ENCODE measurements at regions not wholly inside any gene's neighbourhood (a gene's known extent, or its start where the extent isn't known, plus 50 kb on each side); places are given as distances from the start of the nearest gene placed in this dataset.
"Not testable (repeated sequence)": the region's sequence is repeated elsewhere in the genome, so short reads cannot be mapped to it uniquely, and the experiment has no call there.

- no peaks in the 10 kb centered on the region for H4K20me1 ChIP-seq (ENCODE audit: insufficient read depth, low read length, poor library complexity, severe bottlenecking)
- no peak overlapping the region for H3K4me3 ChIP-seq (ENCODE audit: low read length, poor library complexity, severe bottlenecking)
- H3F3A ChIP-seq (ENCODE audit: low read depth) = no peaks in the 10 kb centered on the region
- no peaks in the 10 kb centered on the region for H3K79me2 ChIP-seq (ENCODE audit: insufficient read depth, low read length)
- H3K4me2 ChIP-seq (ENCODE audit: low read depth, low read length, poor library complexity, severe bottlenecking) = no peak overlapping the region
- no peaks in the 10 kb centered on the region for H3K9me3 ChIP-seq (ENCODE audit: insufficient read depth, low read depth, low read length)
- H3K4me1 ChIP-seq (ENCODE audit: insufficient read depth, low read length, poor library complexity, severe bottlenecking) = peaks cover 11% of the 10 kb centered on the region
- H3K9ac ChIP-seq (ENCODE audit: low read depth, low read length, poor library complexity, severe bottlenecking) = no peak overlapping the region
- no peaks in the 10 kb centered on the region for H3K36me3 ChIP-seq (ENCODE audit: insufficient read depth, low read length)
- no peak for TF ChIP-seq CTCF (conservative IDR thresholded peaks at IDR 0.05; ENCODE audit: low read length)
- TF ChIP-seq EZH2phosphoT487 (IDR thresholded peaks at IDR 0.05; ENCODE audit: borderline replicate concordance) = no peak
- H3K27me3 ChIP-seq (ENCODE audit: insufficient read depth, low read length, poor library complexity, severe bottlenecking) = no peaks in the 10 kb centered on the region
- no peak overlapping the region for H2AFZ ChIP-seq (ENCODE audit: low read length)
- no peaks in the 10 kb centered on the region for H3K9me2 ChIP-seq (replicated peaks; ENCODE audit: low read depth, low read length)
These were observed 117.4 kb downstream of the CRYAA start for GRCh38 chr21:43286196-43286595.

DNA sequence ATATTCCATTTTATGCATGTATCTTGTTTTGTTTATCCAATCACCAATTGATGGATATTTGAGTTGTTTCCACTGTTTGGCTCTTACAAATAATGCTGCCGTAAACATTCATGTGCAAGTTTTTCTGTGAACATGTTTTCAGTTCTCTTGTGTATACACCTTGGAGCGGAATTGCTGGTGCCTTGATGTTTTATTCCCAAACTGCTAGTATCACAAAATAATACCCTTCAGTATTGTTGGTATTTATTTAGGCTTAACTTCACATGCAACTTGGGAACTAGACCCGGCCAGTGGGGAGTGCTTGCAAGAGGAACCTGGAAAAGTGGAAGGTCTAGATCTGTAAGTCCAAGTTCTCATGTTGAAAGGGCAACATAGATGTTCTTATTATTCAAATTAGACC, 115.9 kb downstream of the CRYAA start:
- no peaks in the 10 kb centered on the region for H3K9me3 ChIP-seq (ENCODE audit: insufficient read depth, low read depth, low read length)
- no peak overlapping the region for H2AFZ ChIP-seq (ENCODE audit: low read length)
- no peaks in the 10 kb centered on the region for H3K9me2 ChIP-seq (replicated peaks; ENCODE audit: low read depth, low read length)
- no peaks in the 10 kb centered on the region for H3F3A ChIP-seq (ENCODE audit: low read depth)
- H3K79me2 ChIP-seq (ENCODE audit: insufficient read depth, low read length) = no peaks in the 10 kb centered on the region
- peaks cover 11% of the 10 kb centered on the region for H3K4me1 ChIP-seq (ENCODE audit: insufficient read depth, low read length, poor library complexity, severe bottlenecking)
- no peaks in the 10 kb centered on the region for H4K20me1 ChIP-seq (ENCODE audit: insufficient read depth, low read length, poor library complexity, severe bottlenecking)
- H3K36me3 ChIP-seq (ENCODE audit: insufficient read depth, low read length) = no peaks in the 10 kb centered on the region
- TF ChIP-seq EZH2phosphoT487 (IDR thresholded peaks at IDR 0.05; ENCODE audit: borderline replicate concordance) (no peak), CTCF (conservative IDR thresholded peaks at IDR 0.05; ENCODE audit: low read length) (no peak)
- no peak overlapping the region for H3K9ac ChIP-seq (ENCODE audit: low read depth, low read length, poor library complexity, severe bottlenecking)
- no peaks in the 10 kb centered on the region for H3K27me3 ChIP-seq (ENCODE audit: insufficient read depth, low read length, poor library complexity, severe bottlenecking)
- no peak overlapping the region for H3K4me3 ChIP-seq (ENCODE audit: low read length, poor library complexity, severe bottlenecking)
- no peak overlapping the region for H3K4me2 ChIP-seq (ENCODE audit: low read depth, low read length, poor library complexity, severe bottlenecking)

DNA sequence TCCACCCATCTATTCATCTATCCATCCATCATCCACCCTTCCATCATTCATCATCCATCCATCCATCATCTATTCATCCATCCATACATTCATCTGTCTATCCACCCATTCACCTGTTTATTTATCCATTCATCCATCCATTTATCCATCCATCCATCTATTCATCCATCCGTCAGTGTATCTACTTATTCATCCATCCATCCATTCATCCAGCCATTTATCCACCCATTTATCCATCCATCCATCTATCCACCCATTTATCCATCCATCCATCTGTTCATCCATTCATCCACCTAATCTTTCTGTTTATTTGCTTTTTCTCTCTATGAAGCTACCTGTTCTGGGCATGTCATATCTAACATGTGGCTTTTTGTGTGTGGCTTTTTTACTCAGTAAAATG, 115.4 kb downstream of the CRYAA start:
- no peaks in the 10 kb centered on the region for H3F3A ChIP-seq (ENCODE audit: low read depth)
- H3K9me3 ChIP-seq (ENCODE audit: insufficient read depth, low read depth, low read length) = no peaks in the 10 kb centered on the region
- no peaks in the 10 kb centered on the region for H3K9me2 ChIP-seq (replicated peaks; ENCODE audit: low read depth, low read length)
- no peak overlapping the region for H2AFZ ChIP-seq (ENCODE audit: low read length)
- H3K36me3 ChIP-seq (ENCODE audit: insufficient read depth, low read length) = no peaks in the 10 kb centered on the region
- TF ChIP-seq EZH2phosphoT487 (IDR thresholded peaks at IDR 0.05; ENCODE audit: borderline replicate concordance) (no peak), CTCF (conservative IDR thresholded peaks at IDR 0.05; ENCODE audit: low read length) (no peak)
- no peak overlapping the region for H3K9ac ChIP-seq (ENCODE audit: low read depth, low read length, poor library complexity, severe bottlenecking)
- H3K27me3 ChIP-seq (ENCODE audit: insufficient read depth, low read length, poor library complexity, severe bottlenecking) = no peaks in the 10 kb centered on the region
- H3K4me2 ChIP-seq (ENCODE audit: low read depth, low read length, poor library complexity, severe bottlenecking) = no peak overlapping the region
- H4K20me1 ChIP-seq (ENCODE audit: insufficient read depth, low read length, poor library complexity, severe bottlenecking) = no peaks in the 10 kb centered on the region
- H3K79me2 ChIP-seq (ENCODE audit: insufficient read depth, low read length) = no peaks in the 10 kb centered on the region
- peaks cover 11% of the 10 kb centered on the region for H3K4me1 ChIP-seq (ENCODE audit: insufficient read depth, low read length, poor library complexity, severe bottlenecking)
- no peak overlapping the region for H3K4me3 ChIP-seq (ENCODE audit: low read length, poor library complexity, severe bottlenecking)

- not testable (repeated sequence) for H3K79me2 ChIP-seq (ENCODE audit: insufficient read depth, low read length); H2AFZ ChIP-seq (ENCODE audit: low read length); H3F3A ChIP-seq (ENCODE audit: low read depth); H4K20me1 ChIP-seq (ENCODE audit: insufficient read depth, low read length, poor library complexity, severe bottlenecking); H3K9me2 ChIP-seq (replicated peaks; ENCODE audit: low read depth, low read length); H3K9ac ChIP-seq (ENCODE audit: low read depth, low read length, poor library complexity, severe bottlenecking); H3K4me3 ChIP-seq (ENCODE audit: low read length, poor library complexity, severe bottlenecking); H3K9me3 ChIP-seq (ENCODE audit: insufficient read depth, low read depth, low read length); H3K4me2 ChIP-seq (ENCODE audit: low read depth, low read length, poor library complexity, severe bottlenecking); H3K27me3 ChIP-seq (ENCODE audit: insufficient read depth, low read length, poor library complexity, severe bottlenecking); H3K36me3 ChIP-seq (ENCODE audit: insufficient read depth, low read length)
- peaks cover 11% of the 10 kb centered on the region for H3K4me1 ChIP-seq (ENCODE audit: insufficient read depth, low read length, poor library complexity, severe bottlenecking)
These were observed 115.1 kb downstream of the CRYAA start for GRCh38 chr21:43283925-43284221.

Data from Loucy (cell line).